ENCODE measurements at regions not wholly inside any gene's neighbourhood (a gene's known extent, or its start where the extent isn't known, plus 50 kb on each side); places are given as distances from the start of the nearest gene placed in this dataset.

DNA sequence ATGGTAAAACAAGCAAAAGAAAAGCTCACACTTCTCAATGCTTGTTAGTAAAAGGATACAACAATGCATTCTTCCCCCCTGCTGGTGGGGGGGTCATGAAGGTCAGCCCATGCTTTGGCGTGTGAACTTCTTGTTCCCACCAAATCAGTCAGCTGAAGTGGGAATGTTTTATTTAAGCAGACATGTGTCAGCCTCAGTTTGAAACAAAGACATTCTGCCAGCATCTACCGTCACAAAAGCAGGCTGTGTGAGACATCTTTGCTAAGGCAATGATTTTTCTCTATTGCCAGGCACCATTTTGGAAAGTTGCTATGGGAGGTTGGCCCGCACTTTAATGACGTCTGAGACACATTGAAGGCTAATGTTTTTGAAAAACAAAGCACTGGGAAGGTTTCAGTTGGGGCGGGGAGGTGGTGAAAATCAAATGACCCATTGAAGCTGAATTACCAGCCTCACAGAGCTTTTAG lies 206.6 kb downstream of the TLE3 start:
- TF ChIP-seq SIN3A (IDR thresholded peaks at IDR 0.05; ENCODE audit: borderline replicate concordance, low read depth, low read length) (no peak), REST (IDR thresholded peaks at IDR 0.05; ENCODE audit: low read depth, low read length) (no peak)

All from SK-N-SH (cell line).